Activated naive CD8-positive, alpha-beta T cell treated with anti-CD3 and anti-CD28 coated beads, Interleukin-2, amount 50 U/mL, for 24 hours (primary cell): ENCODE measurements at regions not wholly inside any gene's neighbourhood (a gene's known extent, or its start where the extent isn't known, plus 50 kb on each side); places are given as distances from the start of the nearest gene placed in this dataset.

Experiments used
- ATAC-seq: fragments of 150-1000 bp; cut with Tn5 transposase; one replicate; pipeline ENCODE4 v1.10.0; 2021
- DNase-seq: peaks from one replicate; pipeline ENCODE4 v3.0.0; 2021
- H3K27ac Mint-ChIP-seq: one replicate; pipeline ENCODE4 v1.8.0; 2021; ENCODE audit warnings: mild to moderate bottlenecking, mixed read lengths
- H3K27me3 Mint-ChIP-seq: one replicate; pipeline ENCODE4 v1.8.0; 2021; ENCODE audit warnings: mixed read lengths
- H3K36me3 Mint-ChIP-seq: one replicate; pipeline ENCODE4 v1.8.0; 2021; ENCODE audit warnings: low read depth, mixed read lengths
- H3K4me1 Mint-ChIP-seq: one replicate; pipeline ENCODE4 v1.8.0; 2021; ENCODE audit warnings: mixed read lengths
- H3K4me3 Mint-ChIP-seq: one replicate; pipeline ENCODE4 v1.8.0; 2021; ENCODE audit warnings: mild to moderate bottlenecking, moderate library complexity, mixed read lengths
- H3K9me3 Mint-ChIP-seq: one replicate; pipeline ENCODE4 v1.8.0; 2021; ENCODE audit warnings: mixed read lengths

GRCh38 chr1:218582646-218583045 lies 237.5 kb downstream of the TGFB2 start:
- Mint-ChIP-seq H3K27ac (no peak overlapping the region), H3K4me3 (no peak overlapping the region), H3K9me3 (peaks cover 4% of the 10 kb centered on the region), H3K36me3 (no peaks in the 10 kb centered on the region), H3K27me3 (no peaks in the 10 kb centered on the region), H3K4me1 (no peaks in the 10 kb centered on the region)
- no peak for ATAC-seq
- DNase-seq = no peak

DNA sequence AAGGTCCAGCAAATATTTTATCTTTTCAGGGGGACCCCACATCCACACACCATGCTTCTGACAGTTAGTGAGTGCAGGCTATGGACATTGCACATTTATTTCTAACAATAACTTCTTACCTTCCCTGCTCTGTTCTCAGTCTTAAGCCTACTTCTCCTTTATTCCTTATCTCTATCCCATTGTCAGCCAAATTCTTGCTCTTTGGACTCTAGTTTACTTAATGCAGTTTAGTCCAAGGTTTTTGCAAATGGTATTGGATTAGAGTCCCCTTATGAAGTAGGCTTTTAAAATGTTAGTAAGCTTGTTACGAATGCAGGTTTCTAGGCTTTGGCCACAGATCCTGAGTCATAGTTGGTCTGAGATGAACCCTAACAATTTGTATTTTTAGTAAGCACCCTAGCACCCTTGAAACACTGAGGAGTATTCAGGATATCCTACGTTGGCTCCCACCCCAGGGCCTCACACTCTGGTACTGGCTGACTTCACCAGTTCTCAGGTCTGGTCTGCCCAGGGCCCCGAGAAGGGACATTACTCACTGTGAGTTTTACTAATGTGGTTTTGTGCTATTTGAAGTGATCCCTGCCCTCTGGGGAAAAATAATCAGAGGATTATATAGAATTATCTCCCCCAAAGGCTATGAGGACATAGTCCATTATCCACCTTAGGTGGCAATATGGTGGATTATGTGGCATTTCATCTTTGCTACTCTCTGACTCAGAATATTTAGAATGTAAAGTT lies 239.5 kb downstream of the TGFB2 start:
- H3K27me3 Mint-ChIP-seq = peaks cover 2% of the 10 kb centered on the region
- no peaks in the 10 kb centered on the region for H3K4me1 Mint-ChIP-seq
- DNase-seq = no peak
- no peak overlapping the region for H3K27ac Mint-ChIP-seq
- no peaks in the 10 kb centered on the region for H3K36me3 Mint-ChIP-seq
- no peak for ATAC-seq
- no peak overlapping the region for H3K4me3 Mint-ChIP-seq
- H3K9me3 Mint-ChIP-seq = peaks cover 4% of the 10 kb centered on the region

DNA sequence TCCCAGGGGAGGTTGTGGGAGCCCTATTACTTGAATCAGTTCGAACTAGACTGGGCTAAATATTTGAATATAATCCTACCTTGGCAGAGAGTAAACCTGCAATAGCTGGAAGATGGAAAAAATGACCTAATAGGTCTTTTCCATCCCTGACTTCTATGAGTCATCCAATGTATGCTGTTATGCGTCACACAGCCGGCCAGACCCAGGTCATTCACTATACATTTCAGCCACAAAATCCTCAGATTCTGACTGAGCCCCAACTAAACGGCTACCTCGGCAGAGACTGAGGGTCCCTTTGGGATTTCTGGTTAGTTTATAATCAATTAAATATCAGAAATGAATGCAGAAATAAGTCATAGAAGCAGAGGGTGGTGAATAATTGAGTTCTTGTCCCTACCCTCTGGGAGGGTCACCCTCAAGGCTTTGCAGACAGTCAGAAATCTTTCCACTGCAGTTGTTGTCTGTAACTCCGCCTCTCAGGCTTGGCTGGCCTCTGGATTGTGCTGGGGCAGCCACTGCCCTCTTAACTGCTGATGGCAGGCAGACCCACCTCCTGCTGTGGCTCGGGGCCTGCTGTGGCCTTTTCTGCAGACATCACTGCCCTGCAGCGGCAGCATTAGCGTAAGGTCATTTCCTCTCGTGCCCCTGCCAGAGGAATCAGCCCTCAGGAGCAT lies 240.5 kb downstream of the TGFB2 start:
- H3K9me3 Mint-ChIP-seq = peaks cover 4% of the 10 kb centered on the region
- no peak overlapping the region for H3K4me3 Mint-ChIP-seq
- no peak overlapping the region for H3K27ac Mint-ChIP-seq
- no peak for DNase-seq
- H3K36me3 Mint-ChIP-seq = no peaks in the 10 kb centered on the region
- no peaks in the 10 kb centered on the region for H3K4me1 Mint-ChIP-seq
- H3K27me3 Mint-ChIP-seq = peaks cover 2% of the 10 kb centered on the region
- peak; percentile 36 for ATAC-seq

DNA sequence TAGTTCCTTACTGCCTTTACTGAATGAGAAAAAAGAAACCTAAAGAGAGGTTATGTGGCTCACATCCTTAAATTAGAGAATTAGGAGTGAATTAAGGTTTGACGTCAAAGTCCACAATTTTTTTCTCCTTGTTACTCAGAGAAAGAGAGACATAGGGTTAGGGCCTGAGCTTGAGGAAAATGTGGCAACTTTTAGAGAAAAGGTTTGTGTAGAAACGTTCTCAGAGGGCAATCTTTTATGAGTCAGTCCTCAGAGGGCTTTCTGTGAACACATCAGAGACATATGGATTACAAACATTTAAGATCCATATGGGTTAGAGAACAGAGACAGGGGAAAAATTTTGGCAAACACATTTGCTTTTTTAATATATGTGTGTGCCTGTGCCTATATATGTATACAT lies 242.8 kb downstream of the TGFB2 start:
- Mint-ChIP-seq H3K9me3 (no peaks in the 10 kb centered on the region), H3K27me3 (peaks cover 2% of the 10 kb centered on the region), H3K4me1 (no peaks in the 10 kb centered on the region), H3K27ac (no peak overlapping the region), H3K36me3 (no peaks in the 10 kb centered on the region), H3K4me3 (no peak overlapping the region)
- ATAC-seq (no peak), DNase-seq (no peak)

- DNase-seq (no peak), ATAC-seq (no peak)
- Mint-ChIP-seq H3K36me3 (no peaks in the 10 kb centered on the region), H3K9me3 (no peaks in the 10 kb centered on the region), H3K4me1 (no peaks in the 10 kb centered on the region), H3K27ac (no peak overlapping the region), H3K4me3 (no peak overlapping the region), H3K27me3 (peaks cover 2% of the 10 kb centered on the region)
These were observed 243.5 kb downstream of the TGFB2 start for GRCh38 chr1:218588540-218589172.

DNA sequence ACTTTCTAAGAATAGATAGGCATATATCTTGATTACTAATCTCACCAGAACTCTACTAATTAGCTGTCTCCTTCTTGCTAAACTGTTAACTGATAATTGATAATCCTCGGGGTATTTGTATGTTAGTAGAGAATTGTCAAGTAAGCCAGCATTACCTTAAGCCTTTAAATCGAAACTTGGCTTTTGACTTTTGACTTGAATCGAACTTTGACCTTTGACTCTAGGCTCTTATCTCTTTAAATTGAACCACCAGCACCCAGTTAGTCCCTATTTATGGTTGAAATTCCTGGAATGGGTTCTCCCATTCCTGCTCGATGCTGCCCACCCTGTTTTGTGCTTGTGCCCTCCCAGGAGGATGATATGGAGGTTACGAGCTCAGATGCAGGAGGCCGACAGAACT lies 244.4 kb downstream of the TGFB2 start:
- no peak overlapping the region for H3K27ac Mint-ChIP-seq
- H3K9me3 Mint-ChIP-seq = no peaks in the 10 kb centered on the region
- H3K4me1 Mint-ChIP-seq = no peaks in the 10 kb centered on the region
- H3K4me3 Mint-ChIP-seq = no peak overlapping the region
- ATAC-seq (no peak), DNase-seq (no peak)
- H3K36me3 Mint-ChIP-seq = no peaks in the 10 kb centered on the region
- H3K27me3 Mint-ChIP-seq = peaks cover 2% of the 10 kb centered on the region

DNA sequence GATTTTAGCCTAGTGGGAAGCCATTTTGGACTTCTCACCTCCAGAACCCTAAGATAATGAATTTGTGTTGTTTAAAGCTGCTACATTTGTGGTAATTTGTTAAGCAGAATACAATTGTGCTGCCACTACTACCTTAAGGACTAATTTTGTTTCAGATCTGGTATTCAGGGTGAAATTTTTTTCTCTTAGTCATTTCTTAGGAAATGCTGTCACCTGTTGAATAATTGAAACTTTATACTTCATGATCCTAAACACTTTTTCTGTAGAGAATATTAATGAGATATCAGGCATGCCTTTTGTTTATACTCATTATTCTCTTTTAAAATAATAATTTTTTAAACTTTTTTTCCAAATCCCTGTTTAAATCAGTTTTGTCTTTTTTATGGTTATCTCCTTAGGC lies 246.8 kb downstream of the TGFB2 start:
- no peaks in the 10 kb centered on the region for H3K9me3 Mint-ChIP-seq
- H3K27me3 Mint-ChIP-seq = peaks cover 2% of the 10 kb centered on the region
- no peak for ATAC-seq
- no peaks in the 10 kb centered on the region for H3K4me1 Mint-ChIP-seq
- no peaks in the 10 kb centered on the region for H3K36me3 Mint-ChIP-seq
- DNase-seq = no peak
- H3K4me3 Mint-ChIP-seq = no peak overlapping the region
- H3K27ac Mint-ChIP-seq = no peak overlapping the region

GRCh38 chr1:218592688-218593087 lies 247.6 kb downstream of the TGFB2 start:
- Mint-ChIP-seq H3K36me3 (no peaks in the 10 kb centered on the region), H3K4me3 (no peak overlapping the region), H3K27me3 (peaks cover 3% of the 10 kb centered on the region), H3K27ac (no peak overlapping the region), H3K4me1 (no peaks in the 10 kb centered on the region), H3K9me3 (no peaks in the 10 kb centered on the region)
- no peak for DNase-seq
- no peak for ATAC-seq

DNA sequence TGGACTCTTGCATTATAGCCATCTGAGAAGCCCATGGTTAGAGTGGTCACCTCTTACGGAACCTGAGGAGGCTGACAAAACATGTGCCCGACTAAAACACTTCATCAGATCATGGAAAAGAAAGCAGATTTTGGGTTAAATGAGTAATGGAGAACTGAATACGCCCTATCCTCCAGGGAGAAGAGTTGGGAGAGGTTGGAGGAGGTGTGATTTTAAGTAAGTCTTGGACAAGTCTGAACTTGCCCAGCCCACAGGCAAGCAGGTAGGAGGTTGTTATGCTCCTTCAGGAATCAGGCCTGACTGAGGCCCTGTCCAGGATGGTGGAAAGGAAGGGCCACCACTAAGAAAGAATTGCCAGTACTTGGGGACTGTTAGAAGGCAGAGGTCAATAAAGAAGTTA lies 255.8 kb downstream of the TGFB2 start:
- ATAC-seq = no peak
- Mint-ChIP-seq H3K4me1 (no peaks in the 10 kb centered on the region), H3K9me3 (peaks cover 7% of the 10 kb centered on the region), H3K27ac (no peak overlapping the region), H3K4me3 (no peak overlapping the region), H3K36me3 (no peaks in the 10 kb centered on the region), H3K27me3 (peaks cover 2% of the 10 kb centered on the region)
- DNase-seq = no peak

DNA sequence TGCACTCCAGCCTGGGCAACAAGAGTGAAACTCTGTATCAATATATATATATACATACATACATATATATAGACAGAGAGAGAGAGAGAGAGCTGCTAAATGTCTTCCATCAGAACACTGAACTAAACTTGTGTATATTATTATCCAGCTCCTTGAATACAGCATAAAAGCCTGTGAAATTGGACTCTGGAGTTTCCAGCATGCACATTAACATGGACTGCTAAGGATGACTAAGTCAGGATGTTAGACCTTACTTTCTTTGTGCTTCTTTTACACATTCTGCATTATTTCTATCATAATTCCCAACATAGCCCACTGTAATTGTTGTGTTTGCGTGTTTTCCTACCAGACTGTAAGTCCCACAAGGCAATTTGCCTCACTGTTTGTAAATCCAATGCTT lies 259.1 kb downstream of the TGFB2 start:
- ATAC-seq = no peak
- H3K27ac Mint-ChIP-seq = no peak overlapping the region
- no peak overlapping the region for H3K4me3 Mint-ChIP-seq
- no peaks in the 10 kb centered on the region for H3K27me3 Mint-ChIP-seq
- H3K9me3 Mint-ChIP-seq = peaks cover 16% of the 10 kb centered on the region
- H3K4me1 Mint-ChIP-seq = no peaks in the 10 kb centered on the region
- H3K36me3 Mint-ChIP-seq = no peaks in the 10 kb centered on the region
- DNase-seq = no peak

DNA sequence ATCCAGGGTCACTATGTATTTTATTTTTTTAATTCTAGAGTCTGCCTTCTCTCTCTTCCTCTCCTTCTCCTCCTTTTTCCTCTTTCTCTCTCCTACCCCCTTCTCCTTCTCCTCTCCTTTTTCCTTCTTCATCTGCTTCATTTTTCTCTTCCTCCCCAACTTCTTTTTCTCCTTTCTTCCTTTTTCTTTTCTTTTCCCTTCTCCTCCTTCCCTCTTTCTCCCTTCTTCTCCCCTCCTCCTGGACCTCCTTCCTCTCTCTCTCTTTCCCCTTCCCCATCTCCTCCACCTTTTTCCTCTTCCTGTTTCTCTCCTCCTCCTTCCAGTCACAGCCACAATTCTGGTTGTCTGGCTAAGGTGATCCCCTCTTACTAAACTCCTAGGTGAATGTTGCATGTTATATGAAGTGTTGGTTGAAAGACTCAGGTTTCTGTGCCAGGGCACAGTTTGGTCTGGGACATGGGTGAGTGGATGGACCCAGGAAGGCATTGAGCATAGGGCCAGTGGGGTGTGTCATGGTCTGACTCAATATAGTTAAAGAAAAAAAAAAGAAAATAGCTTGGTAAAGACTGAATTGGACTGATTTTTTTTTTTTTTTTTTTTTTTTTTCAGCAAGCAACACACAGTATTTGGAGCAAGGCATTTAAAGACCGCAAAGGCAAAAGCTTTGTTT lies 266.9 kb downstream of the TGFB2 start:
- Mint-ChIP-seq H3K27me3 (peaks cover 2% of the 10 kb centered on the region), H3K4me1 (no peaks in the 10 kb centered on the region), H3K9me3 (peaks cover 14% of the 10 kb centered on the region), H3K36me3 (no peaks in the 10 kb centered on the region), H3K27ac (no peak overlapping the region), H3K4me3 (no peak overlapping the region)
- no peak for ATAC-seq
- DNase-seq = no peak

DNA sequence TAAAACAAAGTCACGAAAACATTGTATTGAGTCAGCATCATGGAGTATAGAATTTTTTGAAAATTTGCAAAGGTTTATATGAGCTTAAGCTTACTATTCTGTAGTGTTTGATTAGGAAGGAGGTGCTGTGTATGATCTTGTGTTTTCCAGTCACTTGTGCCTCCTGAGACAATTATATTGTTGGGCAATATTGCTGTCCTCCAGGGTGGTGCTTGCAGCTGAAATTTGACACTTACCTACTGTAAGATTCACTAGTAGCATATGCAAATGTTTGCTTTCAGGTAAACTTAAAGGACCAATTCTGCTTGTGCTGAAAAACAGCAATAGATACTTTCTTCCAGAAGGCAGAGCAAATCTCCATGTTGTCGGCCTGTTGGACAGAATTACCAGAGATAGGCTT lies 268.0 kb downstream of the TGFB2 start:
- no peaks in the 10 kb centered on the region for H3K36me3 Mint-ChIP-seq
- no peak overlapping the region for H3K27ac Mint-ChIP-seq
- H3K27me3 Mint-ChIP-seq = peaks cover 2% of the 10 kb centered on the region
- no peak overlapping the region for H3K4me3 Mint-ChIP-seq
- peaks cover 12% of the 10 kb centered on the region for H3K9me3 Mint-ChIP-seq
- ATAC-seq (no peak), DNase-seq (no peak)
- no peaks in the 10 kb centered on the region for H3K4me1 Mint-ChIP-seq

DNA sequence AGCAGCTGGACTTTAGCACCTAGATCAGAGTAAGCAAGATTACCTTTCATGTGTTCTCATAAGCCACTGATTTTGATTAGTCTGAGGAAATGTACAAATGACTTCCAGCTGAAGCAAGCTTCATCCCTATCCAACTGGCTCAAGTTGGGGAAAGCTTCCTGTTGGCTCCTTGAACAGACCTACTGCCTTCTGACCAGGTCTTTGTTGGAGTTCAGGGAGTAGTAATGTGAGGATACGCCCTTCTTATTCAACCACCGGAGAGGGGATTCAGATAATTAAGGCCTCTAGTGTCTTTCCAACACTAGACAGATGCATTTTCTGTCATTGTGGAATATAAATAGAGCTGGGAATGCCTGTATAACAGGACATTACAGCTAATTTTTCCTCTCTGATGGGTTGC lies 268.9 kb downstream of the TGFB2 start:
- Mint-ChIP-seq H3K36me3 (no peaks in the 10 kb centered on the region), H3K27ac (no peak overlapping the region), H3K27me3 (peaks cover 2% of the 10 kb centered on the region), H3K4me3 (no peak overlapping the region), H3K4me1 (no peaks in the 10 kb centered on the region), H3K9me3 (peaks cover 7% of the 10 kb centered on the region)
- DNase-seq = no peak
- ATAC-seq = no peak

- Mint-ChIP-seq H3K27ac (no peak overlapping the region), H3K36me3 (no peaks in the 10 kb centered on the region), H3K9me3 (peaks cover 7% of the 10 kb centered on the region), H3K27me3 (peaks cover 2% of the 10 kb centered on the region), H3K4me3 (no peak overlapping the region), H3K4me1 (no peaks in the 10 kb centered on the region)
- ATAC-seq = no peak
- DNase-seq = no peak
These were observed 271.5 kb downstream of the TGFB2 start for GRCh38 chr1:218616681-218617080.

GRCh38 chr1:218617986-218618385 lies 272.9 kb downstream of the TGFB2 start:
- Mint-ChIP-seq H3K27ac (no peak overlapping the region), H3K4me3 (no peak overlapping the region), H3K9me3 (peaks cover 4% of the 10 kb centered on the region), H3K4me1 (no peaks in the 10 kb centered on the region), H3K36me3 (no peaks in the 10 kb centered on the region), H3K27me3 (no peaks in the 10 kb centered on the region)
- no peak for ATAC-seq
- no peak for DNase-seq
